GM18870 (cell line): ENCODE measurements at regions not wholly inside any gene's neighbourhood (a gene's known extent, or its start where the extent isn't known, plus 50 kb on each side); places are given as distances from the start of the nearest gene placed in this dataset.

Experiments
- ATAC-seq: cut with Tn5 transposase; IDR thresholded peaks from one replicate; pipeline ENCODE4 v1.9.1; 2021; ENCODE audit warnings: moderate library complexity; ENCODE audit not compliant: unreplicated experiment

- ATAC-seq = no peak
These were observed 614.1 kb upstream of the FZD8 start for GRCh38 chr10:36256166-36256565.

- ATAC-seq = no peak
These were observed 612.1 kb upstream of the FZD8 start for GRCh38 chr10:36254199-36254598.

- no peak for ATAC-seq
These were observed 611.6 kb upstream of the FZD8 start for GRCh38 chr10:36253731-36254130.

GRCh38 chr10:36251068-36251467 is 609.0 kb upstream of the FZD8 start:
- no peak for ATAC-seq

GRCh38 chr10:36248304-36248981 is 606.3 kb upstream of the FZD8 start:
- ATAC-seq = no peak

GRCh38 chr10:36247478-36247877 is 605.4 kb upstream of the FZD8 start:
- no peak for ATAC-seq

GRCh38 chr10:36236931-36237330 is 594.8 kb upstream of the FZD8 start:
- no peak for ATAC-seq

GRCh38 chr10:36236341-36236740 is 594.2 kb upstream of the FZD8 start:
- ATAC-seq = no peak

- no peak for ATAC-seq
These were observed 590.8 kb upstream of the FZD8 start for GRCh38 chr10:36232935-36233334.

- no peak for ATAC-seq
These were observed 582.4 kb upstream of the FZD8 start for GRCh38 chr10:36224431-36224985.

- no peak for ATAC-seq
These were observed 579.0 kb upstream of the FZD8 start for GRCh38 chr10:36221101-36221500.

GRCh38 chr10:36220151-36220550 is 578.1 kb upstream of the FZD8 start:
- no peak for ATAC-seq

- ATAC-seq = no peak
These were observed 569.8 kb upstream of the FZD8 start for GRCh38 chr10:36211856-36212255.

- no peak for ATAC-seq
These were observed 567.4 kb upstream of the FZD8 start for GRCh38 chr10:36209480-36209879.

GRCh38 chr10:36202881-36203280 is 560.8 kb upstream of the FZD8 start:
- ATAC-seq = no peak

GRCh38 chr10:36200577-36200976 is 558.5 kb upstream of the FZD8 start:
- no peak for ATAC-seq

GRCh38 chr10:36198322-36198721 is 556.2 kb upstream of the FZD8 start:
- ATAC-seq = no peak

- no peak for ATAC-seq
These were observed 553.3 kb upstream of the FZD8 start for GRCh38 chr10:36195364-36195763.

GRCh38 chr10:36194276-36194675 is 552.2 kb upstream of the FZD8 start:
- ATAC-seq = no peak

GRCh38 chr10:36191009-36191408 is 548.9 kb upstream of the FZD8 start:
- ATAC-seq = no peak

- ATAC-seq = no peak
These were observed 546.4 kb upstream of the FZD8 start for GRCh38 chr10:36188461-36188860.

GRCh38 chr10:36188080-36188453 is 546.0 kb upstream of the FZD8 start:
- no peak for ATAC-seq
